Kidney epithelial cell (primary cell): ENCODE measurements at regions not wholly inside any gene's neighbourhood (a gene's known extent, or its start where the extent isn't known, plus 50 kb on each side); places are given as distances from the start of the nearest gene placed in this dataset.

Source experiments
- DNase-seq: peaks from one replicate; pipeline ENCODE4 v3.0.0-alpha.2; 2010; ENCODE audit warnings: low read depth
- H3K27me3 ChIP-seq: 2 replicates; pipeline ENCODE4 v1.6.0; 2011; ENCODE audit warnings: low read length; ENCODE audit not compliant: control insufficient read depth, insufficient read depth
- H3K36me3 ChIP-seq: 2 replicates; pipeline ENCODE4 v1.5.1; 2011; ENCODE audit warnings: low read length; ENCODE audit not compliant: control insufficient read depth, insufficient read depth
- H3K4me3 ChIP-seq: 2 replicates; pipeline ENCODE4 v1.5.1; 2011; ENCODE audit warnings: low read depth, mild to moderate bottlenecking, control low read depth, low read length
- CTCF ChIP-seq: IDR thresholded peaks from 2 replicates; pipeline ENCODE4 v1.5.1; 2011; ENCODE audit warnings: mild to moderate bottlenecking, moderate library complexity, low read length, control low read depth, inconsistent platforms; ENCODE audit not compliant: insufficient read depth, poor library complexity, severe bottlenecking

GRCh38 chr10:111131168-111131799, 54.5 kb downstream of the ADRA2A start:
- no peak for DNase-seq
- Histone ChIP-seq H3K27me3 (no peaks in the 10 kb centered on the region), H3K4me3 (no peak overlapping the region), H3K36me3 (no peaks in the 10 kb centered on the region)
- no peak for TF ChIP-seq CTCF

GRCh38 chr10:111137007-111137406, 60.2 kb downstream of the ADRA2A start:
- no peak for TF ChIP-seq CTCF
- DNase-seq: no peak
- no peak overlapping the region for H3K4me3 ChIP-seq
- H3K36me3 ChIP-seq: no peaks in the 10 kb centered on the region
- no peaks in the 10 kb centered on the region for H3K27me3 ChIP-seq

GRCh38 chr10:111137587-111137986, 60.8 kb downstream of the ADRA2A start:
- Histone ChIP-seq H3K4me3 (no peak overlapping the region), H3K36me3 (no peaks in the 10 kb centered on the region), H3K27me3 (no peaks in the 10 kb centered on the region)
- DNase-seq: no peak
- no peak for TF ChIP-seq CTCF

- Histone ChIP-seq H3K4me3 (no peak overlapping the region), H3K27me3 (no peaks in the 10 kb centered on the region), H3K36me3 (no peaks in the 10 kb centered on the region)
- no peak for DNase-seq
- TF ChIP-seq CTCF: no peak
These were observed 61.7 kb downstream of the ADRA2A start for GRCh38 chr10:111138544-111138943.

GRCh38 chr10:111139567-111139966, 62.7 kb downstream of the ADRA2A start:
- H3K36me3 ChIP-seq: no peaks in the 10 kb centered on the region
- TF ChIP-seq CTCF: no peak
- H3K27me3 ChIP-seq: no peaks in the 10 kb centered on the region
- no peak overlapping the region for H3K4me3 ChIP-seq
- DNase-seq: no peak

- no peak overlapping the region for H3K4me3 ChIP-seq
- DNase-seq: no peak
- no peaks in the 10 kb centered on the region for H3K36me3 ChIP-seq
- H3K27me3 ChIP-seq: no peaks in the 10 kb centered on the region
- no peak for TF ChIP-seq CTCF
These were observed 65.4 kb downstream of the ADRA2A start for GRCh38 chr10:111142092-111142768.
